H9 (cell line): ENCODE measurements at regions not wholly inside any gene's neighbourhood (a gene's known extent, or its start where the extent isn't known, plus 50 kb on each side); places are given as distances from the start of the nearest gene placed in this dataset.

Source experiments
- DNase-seq: peaks from one replicate; pipeline ENCODE4 v3.0.0-alpha.2; 2017
- H2AFZ ChIP-seq: one replicate; pipeline ENCODE4 v1.6.1; 2013; ENCODE audit warnings: mild to moderate bottlenecking, low read length, control low read depth, moderate library complexity
- H2AK5ac ChIP-seq: 2 replicates; pipeline ENCODE4 v1.6.1; 2013; ENCODE audit warnings: low read length, control low read depth, mixed read lengths; ENCODE audit not compliant: insufficient read length
- H2BK120ac ChIP-seq: one replicate; pipeline ENCODE4 v1.6.1; 2013; ENCODE audit warnings: low read depth, mild to moderate bottlenecking, low read length, control low read depth, inconsistent platforms; ENCODE audit not compliant: poor library complexity, severe bottlenecking
- H2BK12ac ChIP-seq: 2 replicates; pipeline ENCODE4 v1.6.1; 2013; ENCODE audit warnings: low read length, control low read depth, mixed read lengths, low read depth; ENCODE audit not compliant: insufficient read length
- H2BK15ac ChIP-seq: 2 replicates; pipeline ENCODE4 v1.6.1; 2013; ENCODE audit warnings: low read depth, low read length, control low read depth
- H2BK20ac ChIP-seq: one replicate; pipeline ENCODE4 v1.6.1; 2013; ENCODE audit warnings: low read depth, mild to moderate bottlenecking, low read length, control low read depth, inconsistent platforms; ENCODE audit not compliant: poor library complexity, severe bottlenecking
- H2BK5ac ChIP-seq: 2 replicates; pipeline ENCODE4 v1.6.1; 2013; ENCODE audit warnings: low read length, control low read depth, mixed read lengths; ENCODE audit not compliant: insufficient read length
- H3K14ac ChIP-seq: 2 replicates; pipeline ENCODE4 v1.6.1; 2013; ENCODE audit warnings: low read length, control low read depth; ENCODE audit not compliant: insufficient read depth
- H3K18ac ChIP-seq: 2 replicates; pipeline ENCODE4 v1.6.1; 2013; ENCODE audit warnings: low read depth, mild to moderate bottlenecking, mixed read lengths, low read length, control low read depth; ENCODE audit not compliant: insufficient read length
- H3K23ac ChIP-seq: 2 replicates; pipeline ENCODE4 v1.6.1; 2013; ENCODE audit warnings: low read length, control low read depth, mixed read lengths, low read depth; ENCODE audit not compliant: insufficient read length
- H3K23me2 ChIP-seq: 2 replicates; pipeline ENCODE4 v1.6.1; 2013; ENCODE audit warnings: low read depth, mild to moderate bottlenecking, mixed read lengths, low read length, control low read depth; ENCODE audit not compliant: insufficient read length, poor library complexity, severe bottlenecking
- H3K27ac ChIP-seq: 2 replicates; pipeline ENCODE4 v1.5.1; 2013; ENCODE audit warnings: low read length, control low read depth, mixed read lengths, low read depth; ENCODE audit not compliant: insufficient read length
- H3K27me3 ChIP-seq: 2 replicates; pipeline ENCODE4 v1.6.1; 2013; ENCODE audit warnings: low read length, control low read depth, inconsistent platforms; ENCODE audit not compliant: insufficient read depth
- H3K4ac ChIP-seq: 2 replicates; pipeline ENCODE4 v1.6.1; 2013; ENCODE audit warnings: low read depth, mild to moderate bottlenecking, control low read depth, inconsistent platforms, low read length, moderate library complexity
- H3K4me1 ChIP-seq: 2 replicates; pipeline ENCODE4 v1.6.1; 2013; ENCODE audit warnings: low read length, control low read depth, inconsistent platforms; ENCODE audit not compliant: insufficient read depth
- H3K4me2 ChIP-seq: 2 replicates; pipeline ENCODE4 v1.6.1; 2013; ENCODE audit warnings: low read length, control low read depth, mixed read lengths; ENCODE audit not compliant: insufficient read length, insufficient read depth
- H3K56ac ChIP-seq: 2 replicates; pipeline ENCODE4 v1.6.1; 2013; ENCODE audit warnings: low read depth, mild to moderate bottlenecking, mixed read lengths, low read length, control low read depth; ENCODE audit not compliant: insufficient read length
- H3K79me1 ChIP-seq: 2 replicates; pipeline ENCODE4 v1.6.1; 2013; ENCODE audit warnings: low read depth, mild to moderate bottlenecking, moderate library complexity, low read length, control low read depth, inconsistent platforms; ENCODE audit not compliant: insufficient read depth, poor library complexity, severe bottlenecking
- H3K79me2 ChIP-seq: 2 replicates; pipeline ENCODE4 v1.6.1; 2013; ENCODE audit warnings: low read length, control low read depth, inconsistent platforms; ENCODE audit not compliant: insufficient read depth
- H3K9ac ChIP-seq: 2 replicates; pipeline ENCODE4 v1.6.1; 2013; ENCODE audit warnings: low read length, control low read depth, mixed read lengths; ENCODE audit not compliant: insufficient read length; ENCODE audit errors: extremely low read depth
- H3K9me3 ChIP-seq: one replicate; pipeline ENCODE4 v1.6.1; 2013; ENCODE audit warnings: low read depth, low read length, inconsistent platforms; ENCODE audit not compliant: control insufficient read depth
- H3T11ph ChIP-seq: one replicate; pipeline ENCODE4 v1.6.1; 2013; ENCODE audit warnings: mild to moderate bottlenecking, low read length, control low read depth, inconsistent platforms
- H4K20me1 ChIP-seq: one replicate; pipeline ENCODE4 v1.6.1; 2013; ENCODE audit not compliant: control insufficient read depth, insufficient read length, insufficient read depth
- H4K5ac ChIP-seq: 2 replicates; pipeline ENCODE4 v1.6.1; 2013; ENCODE audit warnings: low read depth, mild to moderate bottlenecking, mixed read lengths, low read length, control low read depth; ENCODE audit not compliant: insufficient read length
- H4K8ac ChIP-seq: replicated peaks from 2 replicates; pipeline ENCODE4 v1.6.1; 2013; ENCODE audit warnings: low read length, control low read depth, mixed read lengths, low read depth; ENCODE audit not compliant: insufficient read length
- H4K91ac ChIP-seq: 2 replicates; pipeline ENCODE4 v1.6.1; 2013; ENCODE audit warnings: low read depth, mild to moderate bottlenecking, moderate library complexity, mixed read lengths, low read length, control low read depth; ENCODE audit not compliant: insufficient read length
- H3K27ac Mint-ChIP-seq, 3 experiments: 2 replicates in 2 of 3; 3 replicates in 1 of 3; pipeline ENCODE4 v1.8.0; 2020 to 2021; ENCODE audit warnings: mixed read lengths in 3 of 3, mild to moderate bottlenecking in 1 of 3, moderate library complexity in 1 of 3
- H3K27me3 Mint-ChIP-seq: 2 replicates; pipeline ENCODE4 v1.8.0; 2021; ENCODE audit warnings: low read depth, mild to moderate bottlenecking, moderate library complexity, mixed read lengths
- H3K36me3 Mint-ChIP-seq, 3 experiments: 2 replicates in 2 of 3; 3 replicates in 1 of 3; pipeline ENCODE4 v1.8.0; 2020 to 2021; ENCODE audit warnings: low read depth in 3 of 3, mixed read lengths in 3 of 3; ENCODE audit not compliant: insufficient read depth in 1 of 3
- H3K4me1 Mint-ChIP-seq, 2 experiments: 2 replicates each; pipeline ENCODE4 v1.8.0; 2020; ENCODE audit warnings: mixed read lengths in 2 of 2
- H3K4me3 Mint-ChIP-seq, 2 experiments: 2 replicates in 1 of 2; 3 replicates in 1 of 2; pipeline ENCODE4 v1.8.0; 2020 to 2021; ENCODE audit warnings: mild to moderate bottlenecking in 2 of 2, mixed read lengths in 2 of 2, moderate library complexity in 1 of 2
- H3K9me3 Mint-ChIP-seq, 2 experiments: 2 replicates in 1 of 2; 3 replicates in 1 of 2; pipeline ENCODE4 v1.8.0; 2020; ENCODE audit warnings: mild to moderate bottlenecking in 2 of 2, mixed read lengths in 2 of 2, moderate library complexity in 1 of 2
- CTCF ChIP-seq: fragments of 200-600 bp; sonication (generic); conservative IDR thresholded peaks from 3 replicates; pipeline ENCODE4 v1.8.0; 2021; ENCODE audit warnings: antibody characterized with exemption, mild to moderate bottlenecking
- WGBS: extraction: QIAGEN DNeasy Blood & Tissue Kit; methylation state at CpG from one replicate; pipeline ENCODE4 v1.1.7; 2013; ENCODE audit warnings: missing lambda C conversion rate, low lambda C conversion rate, mixed read lengths; ENCODE audit not compliant: insufficient read length; ENCODE audit errors: extremely low coverage; 5-methylcytosine and 5-hydroxymethylcytosine counted together

- TF ChIP-seq CTCF, result no peak
- Histone ChIP-seq H2AFZ (no peak overlapping the region), H3K27me3 (no peaks in the 10 kb centered on the region), H2AK5ac (no peak overlapping the region), H2BK20ac (no peak overlapping the region), H2BK12ac (no peak overlapping the region), H3K9ac (no peak overlapping the region), H3K4ac (no peak overlapping the region), H4K20me1 (no peaks in the 10 kb centered on the region), H3K4me2 (no peak overlapping the region), H4K5ac (no peak overlapping the region), H2BK5ac (no peak overlapping the region), H2BK120ac (no peak overlapping the region), H4K8ac (no peak overlapping the region), H4K91ac (no peak overlapping the region), H3K14ac (no peak overlapping the region), H3K23ac (no peak overlapping the region), H3K79me2 (no peaks in the 10 kb centered on the region), H3K23me2 (no peaks in the 10 kb centered on the region), H3K4me1 (no peaks in the 10 kb centered on the region), H2BK15ac (no peak overlapping the region), H3K27ac (no peak overlapping the region), H3K18ac (no peak overlapping the region), H3K79me1 (no peaks in the 10 kb centered on the region), H3T11ph (no peak overlapping the region), H3K56ac (no peak overlapping the region), H3K9me3 (peaks cover 10% of the 10 kb centered on the region)
- peaks cover 36% of the 10 kb centered on the region for H3K27me3 Mint-ChIP-seq
- no peak overlapping the region for H3K27ac Mint-ChIP-seq
- peaks cover 5 to 13% (median 9%) of the 10 kb centered on the region in 3 experiments; a peak in 6 of 7 replicates for H3K36me3 Mint-ChIP-seq
- peaks cover 3% of the 10 kb centered on the region in 2 experiments; a peak in 3 of 4 replicates for H3K4me1 Mint-ChIP-seq
- no peak for DNase-seq
- no CpG with 5 or more reads among the region's 2 CpGs for WGBS
- no peak overlapping the region for H3K4me3 Mint-ChIP-seq
- H3K9me3 Mint-ChIP-seq, result peaks cover 36 to 40% of the 10 kb centered on the region in 2 experiments
Measured at GRCh38 chr17:31663576-31663975, 195.5 kb downstream of the COPRS start.
